ENCODE measurements at regions not wholly inside any gene's neighbourhood (a gene's known extent, or its start where the extent isn't known, plus 50 kb on each side); places are given as distances from the start of the nearest gene placed in this dataset.

DNA sequence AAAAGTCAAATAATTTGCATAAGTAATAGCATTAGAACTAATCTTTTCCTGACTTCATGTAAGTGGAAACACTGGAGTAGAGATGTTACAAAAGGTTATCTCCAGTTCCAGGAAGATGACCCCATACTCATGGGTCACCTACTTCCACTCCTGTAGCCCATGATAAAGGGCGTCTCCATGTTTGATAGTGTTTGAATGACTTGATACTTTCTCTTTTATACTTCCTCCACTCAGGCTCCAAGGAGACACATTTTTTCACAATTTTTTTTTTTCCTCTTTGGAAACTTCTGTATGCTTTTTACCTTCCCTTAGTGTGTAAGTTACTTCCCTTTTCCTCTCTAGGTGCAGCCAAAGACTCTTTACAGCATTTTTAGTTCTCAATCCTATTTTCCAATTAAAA, 382.1 kb upstream of the B3GALT2 start:
- no peak for DNase-seq (ENCODE audit: low read depth in 2 of 2)

DNA sequence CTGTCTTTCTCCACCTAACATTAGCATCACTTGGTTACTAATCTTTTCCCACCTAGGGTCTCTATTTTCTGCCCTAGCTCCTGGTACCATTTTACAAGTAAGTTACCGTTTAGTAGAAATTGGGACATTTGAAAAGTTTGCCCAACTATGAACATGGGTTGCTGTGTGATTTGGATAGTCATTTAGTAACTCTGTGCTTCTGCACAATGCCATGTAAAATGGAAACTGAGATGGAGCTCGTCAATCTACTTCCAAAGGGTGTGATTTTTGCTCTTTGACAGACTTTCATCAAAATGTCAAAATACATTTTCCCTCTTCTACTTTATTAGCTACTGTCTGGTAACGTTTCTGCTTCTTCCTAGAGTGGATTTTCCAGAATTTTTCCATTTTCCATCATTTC, 381.5 kb upstream of the B3GALT2 start:
- DNase-seq (ENCODE audit: low read depth in 2 of 2) = no peak

DNA sequence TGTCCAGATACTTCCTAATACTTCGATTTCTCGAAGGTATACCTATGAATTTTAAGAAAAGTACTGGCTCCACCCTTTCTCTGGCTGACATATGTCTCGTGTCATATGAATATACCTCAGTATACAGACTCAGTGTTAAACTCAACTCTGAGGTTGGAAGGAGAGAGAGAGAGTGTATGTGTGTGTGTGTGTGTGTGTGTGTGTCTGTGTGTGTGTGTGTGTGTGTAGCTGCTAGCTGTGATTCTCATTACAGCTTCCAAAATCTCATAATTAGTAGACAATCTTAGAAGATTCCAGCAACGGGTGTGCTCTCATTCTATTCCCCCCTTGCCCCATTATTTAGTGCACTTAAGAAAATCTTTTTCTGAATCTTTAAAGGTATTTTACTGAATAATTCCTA, 380.3 kb upstream of the B3GALT2 start:
- no peak for DNase-seq (ENCODE audit: low read depth in 2 of 2)

DNA sequence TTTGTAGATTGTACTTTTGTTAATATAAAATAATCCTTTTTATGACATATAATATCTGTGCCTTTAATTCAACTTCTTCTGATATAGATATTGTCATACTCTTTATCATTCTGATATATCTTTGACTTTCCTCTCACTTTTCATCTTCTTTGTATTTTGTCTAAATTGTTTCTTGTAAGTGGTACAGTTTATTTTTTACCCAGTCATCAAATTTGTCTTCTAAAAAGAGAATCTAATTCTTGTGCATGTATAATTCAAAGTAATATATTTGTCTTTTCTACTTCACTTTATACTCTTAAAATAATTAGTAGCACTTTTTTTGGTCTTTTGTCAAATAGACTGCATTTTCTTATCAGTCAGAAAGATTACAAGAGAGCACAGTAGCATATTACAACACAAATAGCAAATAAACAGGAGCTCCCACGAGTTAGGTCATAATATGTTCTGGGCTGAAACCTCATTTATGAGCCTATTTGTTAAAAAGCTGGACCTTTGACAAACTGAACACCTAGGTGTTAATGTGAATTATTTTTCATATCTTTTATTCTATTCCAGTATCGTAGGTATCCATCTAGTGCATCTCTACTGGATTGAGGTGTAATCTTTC, 379.7 kb upstream of the B3GALT2 start:
- DNase-seq (ENCODE audit: low read depth in 2 of 2) = no peak

DNA sequence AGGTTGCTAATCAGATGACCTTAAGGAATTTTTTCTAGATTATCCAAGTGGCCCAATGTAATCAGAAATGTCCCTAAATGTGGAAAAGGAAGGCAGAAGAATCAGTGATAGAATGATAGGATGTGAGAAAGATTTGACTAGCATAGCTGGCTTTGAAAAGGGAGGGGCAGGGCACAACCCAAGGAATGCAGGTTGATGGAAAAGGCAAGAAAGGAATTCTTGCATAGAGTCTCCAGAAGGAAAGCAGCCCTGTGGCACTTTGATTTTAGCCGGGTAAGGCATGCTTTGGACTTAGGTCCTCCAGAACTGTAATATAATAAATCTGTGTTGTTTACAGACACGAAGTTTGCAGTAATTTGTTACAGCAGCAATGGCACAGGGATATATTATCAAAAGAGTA, 375.7 kb upstream of the B3GALT2 start:
- DNase-seq (ENCODE audit: low read depth in 2 of 2) = no peak

DNA sequence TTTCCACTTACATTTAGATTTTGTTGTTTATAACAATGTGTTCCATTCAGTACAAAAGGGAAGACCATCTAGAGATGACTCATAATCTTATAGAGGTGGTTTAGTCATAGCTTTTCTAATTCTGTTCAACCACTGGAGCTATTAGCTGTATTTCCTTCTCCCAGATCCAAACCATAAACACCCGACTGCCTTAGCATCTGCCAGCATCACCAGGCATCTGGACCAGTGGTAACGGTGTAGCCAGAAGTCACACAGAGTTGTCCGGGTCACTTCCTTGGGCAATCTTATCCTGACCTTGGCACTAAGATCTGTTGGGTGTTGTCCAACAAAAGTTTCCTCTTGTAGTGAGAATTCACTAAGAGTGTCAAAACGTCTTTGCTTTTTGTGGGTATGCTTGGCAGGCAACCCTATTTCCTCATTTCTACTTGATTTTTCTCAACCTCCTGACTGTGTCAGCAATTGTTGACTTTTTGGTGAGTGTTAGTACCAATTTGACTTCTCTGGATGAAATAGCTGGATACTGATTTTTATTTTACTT, 372.1 kb upstream of the B3GALT2 start:
- DNase-seq (ENCODE audit: low read depth in 2 of 2) = no peak

DNA sequence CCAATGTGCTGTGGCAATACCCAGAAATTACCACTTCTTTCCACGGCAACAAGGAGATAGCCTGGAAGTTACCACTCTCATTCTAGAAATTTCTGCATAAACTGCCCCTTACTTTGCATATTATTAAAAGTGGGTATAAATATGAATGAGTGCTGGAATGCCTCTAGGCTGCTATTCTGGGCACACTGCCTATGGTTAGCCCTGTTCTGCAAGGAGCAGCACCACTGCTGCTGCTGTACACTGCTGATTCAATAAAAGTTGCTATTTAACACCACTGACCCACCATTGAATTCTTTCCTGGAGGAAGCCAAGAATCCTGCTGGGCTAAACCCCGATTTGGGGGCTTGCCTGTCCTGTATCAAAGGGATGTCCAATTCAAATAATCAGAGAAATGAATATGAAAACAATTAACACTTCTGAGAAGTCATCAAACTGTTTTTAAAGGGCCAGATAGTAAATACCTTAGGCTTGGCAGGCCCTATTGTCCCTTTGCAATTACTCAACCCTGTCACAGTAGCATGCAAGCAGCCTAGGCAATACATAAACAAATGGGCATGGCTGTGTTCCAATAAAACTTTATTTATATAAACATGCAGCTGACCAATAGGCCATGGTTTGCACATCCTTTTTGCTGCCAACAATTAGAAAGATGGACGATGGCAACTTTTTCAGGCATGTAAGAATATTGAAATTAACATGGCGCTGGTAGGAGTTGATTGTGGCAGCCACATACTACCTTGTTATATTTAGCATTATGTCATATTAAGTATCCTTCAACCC, 369.4 kb upstream of the B3GALT2 start:
- no peak for DNase-seq (ENCODE audit: low read depth in 2 of 2)

DNA sequence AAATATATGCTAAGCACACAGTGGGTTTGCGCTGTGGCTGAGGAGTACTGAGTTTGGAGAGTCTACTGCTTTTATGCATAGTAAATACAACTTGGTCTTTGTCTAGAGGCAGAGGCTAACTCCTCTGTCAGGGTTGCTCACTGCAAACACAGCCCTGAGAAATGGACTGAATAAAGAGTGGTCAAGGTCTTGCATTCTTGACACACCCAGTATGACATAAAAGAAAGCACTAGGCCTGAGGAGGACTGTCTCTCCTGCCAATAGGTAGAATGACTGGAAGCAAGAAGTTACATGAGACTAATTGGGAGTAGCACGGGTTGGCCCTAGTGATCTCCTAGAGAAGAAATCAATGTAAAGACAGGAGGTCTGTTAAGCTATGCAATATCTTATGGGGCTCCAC, 367.2 kb upstream of the B3GALT2 start:
- DNase-seq (ENCODE audit: low read depth in 2 of 2) = no peak

DNA sequence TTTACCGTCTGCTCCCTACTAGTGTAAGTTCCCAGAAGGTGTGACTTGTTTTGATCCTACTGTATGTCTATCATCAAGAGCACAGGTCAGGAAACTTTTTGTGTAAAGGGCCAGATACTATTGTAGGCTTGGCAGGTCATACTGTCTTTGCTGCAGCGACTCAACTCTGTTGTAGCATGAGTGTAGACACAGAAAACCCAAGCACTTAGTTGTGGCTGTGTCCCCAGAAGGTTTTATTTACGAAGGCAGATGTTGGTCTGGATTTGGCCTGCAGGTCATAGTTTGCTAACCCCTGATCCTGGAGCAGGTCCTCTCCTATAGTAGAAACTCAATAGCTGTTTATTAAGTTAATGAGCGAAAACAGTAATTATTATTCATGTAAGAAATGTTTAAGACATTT, 365.9 kb upstream of the B3GALT2 start:
- DNase-seq (ENCODE audit: low read depth in 2 of 2) = no peak

DNA sequence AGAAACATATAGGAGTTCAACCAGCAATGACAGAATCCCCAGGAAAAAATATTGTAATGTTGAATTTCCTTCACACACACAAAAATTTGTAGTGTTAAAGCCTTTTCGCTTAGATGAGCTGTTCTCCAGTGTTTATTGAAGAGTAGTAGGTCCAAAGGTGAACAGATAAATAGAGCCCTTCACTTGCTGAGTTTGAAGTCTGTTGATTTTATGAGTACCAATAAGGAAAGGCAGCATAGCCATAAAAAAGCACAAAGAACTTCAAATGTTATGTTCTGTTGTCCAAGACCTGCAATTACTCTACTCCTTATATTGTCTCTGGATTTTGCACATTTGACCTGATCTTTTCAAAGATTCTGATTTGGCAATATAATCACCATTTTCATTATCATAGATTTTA, 362.7 kb upstream of the B3GALT2 start:
- DNase-seq (ENCODE audit: low read depth in 2 of 2) = no peak

DNA sequence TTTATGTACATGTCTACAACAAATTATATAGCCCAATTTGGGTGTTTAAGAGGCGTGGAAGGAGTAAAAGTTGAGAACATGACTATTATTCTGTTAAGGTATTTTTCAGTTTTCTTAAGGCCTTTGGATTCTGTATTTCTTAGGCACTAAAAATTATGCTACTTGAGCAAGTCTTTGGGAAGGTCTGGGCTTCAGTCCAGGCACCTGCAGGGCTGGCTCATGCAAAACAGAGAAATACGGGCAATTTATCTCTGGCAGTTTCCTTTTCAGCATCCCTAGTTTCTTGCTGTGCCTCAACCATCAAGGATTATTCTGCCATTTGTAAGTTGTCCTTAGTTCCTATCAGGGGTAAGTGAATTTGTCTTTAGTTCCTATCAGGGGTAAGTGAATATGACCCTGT, 358.8 kb upstream of the B3GALT2 start:
- no peak for DNase-seq (ENCODE audit: low read depth in 2 of 2)

DNA sequence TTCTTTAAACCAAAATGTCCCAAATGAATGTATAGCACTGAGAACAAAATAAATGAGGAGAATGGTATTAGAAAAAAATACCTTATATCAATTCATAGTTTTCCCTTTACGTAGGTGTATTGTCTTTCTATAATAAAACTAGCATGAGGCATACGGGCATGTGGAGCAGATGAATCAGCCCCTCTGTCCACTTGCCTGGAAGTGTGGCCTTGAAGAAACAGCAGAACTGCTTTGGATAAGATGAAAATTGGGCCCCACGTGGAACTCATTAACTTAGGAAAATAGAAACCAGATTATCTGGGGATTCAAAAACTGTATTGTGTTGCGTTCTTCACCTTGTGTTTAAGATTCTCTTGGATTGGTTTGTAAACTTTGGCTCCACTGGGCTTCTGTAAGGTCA, 356.8 kb upstream of the B3GALT2 start:
- DNase-seq (ENCODE audit: low read depth in 2 of 2) = no peak

DNA sequence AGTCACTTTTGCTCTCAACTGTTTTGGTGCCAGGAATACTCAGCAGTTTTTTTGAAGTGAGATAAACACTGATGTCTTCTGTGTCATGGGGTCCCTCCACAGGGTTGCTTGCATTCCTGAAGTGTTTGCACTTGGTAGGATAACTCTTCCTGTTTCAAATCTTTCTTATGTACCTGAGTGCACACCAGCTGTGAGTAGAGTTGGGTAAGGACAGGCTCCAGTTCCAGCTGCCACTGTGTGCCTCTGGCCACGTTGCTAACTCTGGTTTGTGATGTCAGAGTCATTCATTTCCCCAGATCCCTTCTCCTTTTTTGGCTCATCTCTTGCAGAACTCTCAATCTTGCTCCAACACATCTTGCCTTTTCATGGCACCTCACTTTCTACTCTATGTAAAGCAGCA, 356.3 kb upstream of the B3GALT2 start:
- no peak for DNase-seq (ENCODE audit: low read depth in 2 of 2)

DNA sequence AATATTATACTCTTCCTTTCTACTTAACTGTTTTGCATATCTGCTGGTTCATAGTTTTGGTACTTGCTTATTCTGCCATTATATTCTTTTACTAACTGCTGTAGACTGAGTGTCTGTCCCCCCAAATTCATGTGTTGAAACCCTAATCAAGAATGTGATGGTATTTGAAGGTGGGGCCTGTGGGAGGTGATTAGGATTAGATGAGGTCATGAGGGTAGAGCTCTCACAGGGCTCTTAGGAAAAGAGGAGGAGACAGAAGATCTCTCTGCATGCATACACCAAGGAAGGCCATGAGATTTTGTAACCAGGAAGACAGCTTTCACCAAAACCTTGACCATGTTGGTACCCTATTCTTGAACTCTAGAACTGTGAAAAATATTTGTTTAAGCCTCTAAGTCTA, 354.1 kb upstream of the B3GALT2 start:
- no peak for DNase-seq (ENCODE audit: low read depth in 2 of 2)

DNA sequence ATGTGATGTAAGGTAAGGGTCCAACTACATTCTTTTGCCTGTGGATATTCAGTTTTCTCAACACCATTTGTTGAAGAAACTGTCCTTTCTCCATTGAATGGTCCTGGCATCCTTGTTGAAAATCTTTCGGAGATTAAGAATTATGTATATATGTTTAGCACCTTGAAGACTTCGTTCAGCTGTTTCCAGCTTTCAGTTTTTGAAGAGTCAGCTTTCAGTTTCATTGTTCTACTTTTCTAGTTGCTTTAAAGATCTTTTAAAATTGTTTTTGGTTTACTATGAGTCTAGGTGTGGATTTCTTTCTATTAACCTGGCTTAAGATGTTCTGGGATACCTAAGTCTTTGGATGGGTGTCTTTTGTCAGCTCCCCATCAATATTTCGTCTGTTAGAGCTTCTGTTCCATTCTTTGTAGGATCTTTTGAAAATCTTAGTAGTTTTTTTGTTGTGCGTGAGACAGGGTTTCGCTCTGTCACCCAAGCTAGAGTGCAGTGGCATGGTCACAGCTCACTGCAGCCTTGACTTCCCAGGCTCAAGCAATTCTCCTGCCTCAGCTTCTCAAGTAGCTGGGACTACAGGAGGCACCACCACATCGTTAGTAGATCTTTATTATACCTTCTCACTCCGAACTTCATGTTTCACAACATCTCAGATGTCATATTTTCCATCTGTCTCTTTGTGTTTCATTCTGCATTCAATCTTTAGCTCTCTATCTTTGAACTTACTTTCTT, 353.5 kb upstream of the B3GALT2 start:
- DNase-seq (ENCODE audit: low read depth in 2 of 2) = no peak

DNA sequence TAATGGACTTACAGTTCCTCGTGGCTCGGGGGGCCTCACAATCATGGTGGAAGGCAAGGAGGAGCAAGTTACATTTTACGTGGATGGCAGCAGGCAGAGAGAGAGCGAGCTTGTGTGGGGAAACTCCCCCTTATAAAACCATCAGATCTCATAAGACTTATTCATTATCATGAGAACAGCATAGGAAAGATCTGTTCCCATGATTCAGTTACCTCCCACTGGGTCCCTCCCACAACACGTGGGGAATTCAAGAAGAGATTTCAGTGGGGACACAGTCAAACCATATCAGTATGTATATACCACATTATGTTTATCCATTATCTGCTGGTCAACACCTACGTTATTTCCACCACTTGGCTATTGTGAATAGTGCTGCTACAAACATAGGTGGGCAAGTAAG, 352.3 kb upstream of the B3GALT2 start:
- peak in 1 of 2 donors; percentile 44 for DNase-seq (ENCODE audit: low read depth in 2 of 2)

DNA sequence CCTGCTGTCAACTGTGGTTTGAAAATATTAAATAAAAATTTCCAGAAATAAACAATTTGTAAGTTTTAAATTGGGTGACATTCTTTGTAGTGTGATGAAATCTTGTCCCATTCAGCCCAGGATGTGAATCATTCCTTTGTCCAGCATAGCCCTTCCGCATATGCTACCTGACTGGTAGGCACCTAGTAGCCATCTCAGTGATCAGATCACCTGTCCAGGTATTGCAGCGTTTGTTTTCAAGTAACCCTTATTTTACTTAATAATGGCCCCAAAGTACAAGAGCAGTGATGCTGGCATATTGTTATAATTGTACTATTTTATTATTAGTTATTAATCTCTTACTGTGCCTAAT, 351.6 kb upstream of the B3GALT2 start:
- no peak for DNase-seq (ENCODE audit: low read depth in 2 of 2)

DNA sequence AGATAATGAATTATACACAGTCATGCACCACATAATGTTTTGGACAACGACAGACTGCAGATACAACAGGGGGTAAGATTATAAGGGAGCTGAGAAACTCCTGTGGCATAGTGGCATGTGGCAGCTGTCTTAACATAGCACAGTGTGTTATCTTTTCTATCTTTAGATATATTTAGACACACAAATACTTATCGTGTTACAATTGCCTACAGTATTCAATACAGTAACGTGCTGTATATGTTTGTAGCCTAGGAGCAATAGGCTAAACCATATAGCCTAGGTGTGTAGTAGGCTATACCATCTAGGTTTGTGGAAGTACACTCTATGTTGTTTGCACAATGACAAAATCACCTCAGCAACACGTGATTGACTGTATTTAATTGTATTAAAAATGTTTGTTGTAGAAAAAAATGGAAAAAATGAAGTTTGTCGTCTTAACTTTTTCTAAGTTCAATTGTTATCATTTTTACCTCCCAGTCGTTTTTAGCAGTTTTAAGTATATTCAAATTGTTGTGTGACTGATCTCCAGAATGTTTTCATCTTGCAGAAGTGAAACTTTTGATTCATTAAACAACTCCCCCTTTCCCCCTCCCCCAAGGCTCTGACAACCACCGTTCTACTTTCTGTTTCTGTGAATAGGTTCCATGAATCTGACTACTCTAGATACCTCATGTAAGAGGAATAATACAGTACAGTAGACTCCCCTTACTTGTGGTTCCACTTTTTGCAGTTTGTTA, 351.0 kb upstream of the B3GALT2 start:
- DNase-seq (ENCODE audit: low read depth in 2 of 2) = peak; percentile 47 to 78

DNA sequence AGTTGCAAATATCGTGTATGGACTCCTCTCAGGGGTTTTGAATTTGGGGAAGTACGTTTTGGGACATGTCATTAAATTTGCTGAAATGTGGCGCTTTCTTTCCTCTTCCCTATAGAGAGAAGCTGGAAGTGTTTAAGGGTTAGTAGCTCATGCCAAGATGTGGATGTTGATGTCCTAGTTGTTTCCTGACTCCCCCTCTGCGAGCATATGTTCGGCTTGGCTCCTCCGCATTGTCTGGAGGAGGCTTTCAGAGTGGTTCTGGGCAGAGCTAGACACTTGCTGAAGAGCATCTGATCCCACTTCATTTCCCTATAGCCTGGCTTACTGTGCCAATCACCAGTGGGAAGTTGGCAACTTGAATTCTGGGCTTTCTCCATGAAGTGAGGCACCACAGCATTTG, 347.4 kb upstream of the B3GALT2 start:
- no peak for DNase-seq (ENCODE audit: low read depth in 2 of 2)

DNA sequence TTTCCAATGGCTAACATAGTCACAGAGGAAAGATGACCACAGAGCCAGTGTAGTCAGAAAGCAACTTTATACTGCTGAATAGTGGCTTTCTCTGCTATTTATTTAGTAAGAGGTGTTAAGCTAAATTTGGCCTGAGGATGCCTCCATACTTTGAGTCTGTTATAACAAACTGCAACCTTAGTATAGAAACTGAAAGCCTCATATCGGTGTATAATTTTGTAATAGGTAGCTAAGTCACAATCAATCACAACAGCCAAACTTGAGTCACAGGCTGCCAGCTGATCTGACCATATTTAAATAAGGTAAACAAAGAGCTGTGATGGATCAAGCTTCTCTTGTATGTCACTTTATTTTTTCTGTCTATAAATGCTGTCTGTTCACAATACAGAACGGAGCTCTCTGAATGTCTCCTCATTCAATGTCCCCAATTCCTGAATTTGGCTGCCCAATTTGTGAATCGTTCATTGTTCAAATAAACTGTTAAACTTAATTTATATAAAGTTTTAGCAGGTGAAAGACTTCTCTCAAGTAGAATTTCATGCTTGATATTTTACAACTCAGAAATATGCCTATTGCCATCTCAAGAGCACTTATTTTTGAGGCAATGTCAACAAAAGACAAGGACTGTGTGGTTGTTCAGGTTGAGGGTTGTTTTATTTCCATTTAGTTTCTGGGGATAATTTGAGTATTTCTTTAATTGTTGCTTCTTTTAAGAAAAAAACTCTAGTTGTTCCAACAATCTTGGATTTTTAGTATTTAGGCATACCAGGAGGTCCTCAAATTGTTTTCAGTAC, 339.7 kb upstream of the B3GALT2 start:
- no peak for DNase-seq (ENCODE audit: low read depth in 2 of 2)

DNA sequence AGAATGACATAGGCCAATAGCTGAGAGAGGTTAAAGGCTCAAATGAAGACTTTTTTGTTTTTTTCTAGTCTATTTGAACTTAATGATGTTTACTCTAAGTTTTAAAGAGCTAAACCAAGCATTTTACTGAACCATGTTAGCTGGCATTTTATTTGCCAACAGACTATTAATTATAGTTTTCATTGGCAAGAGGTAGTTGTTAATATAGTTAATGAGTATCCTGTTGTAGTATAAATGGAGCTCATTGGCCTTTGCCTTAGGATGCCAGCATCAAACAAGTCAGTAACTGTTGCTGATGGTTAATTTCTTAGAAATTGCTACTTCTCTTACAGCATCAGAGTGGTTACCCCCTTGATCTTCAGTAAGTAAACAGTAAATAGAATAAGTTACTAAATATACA, 339.0 kb upstream of the B3GALT2 start:
- DNase-seq (ENCODE audit: low read depth in 2 of 2) = no peak
